GM23248 (cell line): ENCODE measurements at regions not wholly inside any gene's neighbourhood (a gene's known extent, or its start where the extent isn't known, plus 50 kb on each side); places are given as distances from the start of the nearest gene placed in this dataset.

Source experiments
- EZH2 ChIP-seq: fragments of 200-600 bp; sonication (generic); IDR thresholded peaks from 2 replicates; pipeline ENCODE4 v1.6.1; 2018; ENCODE audit warnings: antibody characterized with exemption, mild to moderate bottlenecking; ENCODE audit not compliant: insufficient read depth, poor library complexity, severe bottlenecking
- EZH2phosphoT487 ChIP-seq: fragments of 200-600 bp; sonication (generic); IDR thresholded peaks from 2 replicates; pipeline ENCODE4 v1.6.1; 2018; ENCODE audit warnings: antibody characterized with exemption, moderate library complexity, mild to moderate bottlenecking, low read depth; ENCODE audit not compliant: insufficient read depth

DNA sequence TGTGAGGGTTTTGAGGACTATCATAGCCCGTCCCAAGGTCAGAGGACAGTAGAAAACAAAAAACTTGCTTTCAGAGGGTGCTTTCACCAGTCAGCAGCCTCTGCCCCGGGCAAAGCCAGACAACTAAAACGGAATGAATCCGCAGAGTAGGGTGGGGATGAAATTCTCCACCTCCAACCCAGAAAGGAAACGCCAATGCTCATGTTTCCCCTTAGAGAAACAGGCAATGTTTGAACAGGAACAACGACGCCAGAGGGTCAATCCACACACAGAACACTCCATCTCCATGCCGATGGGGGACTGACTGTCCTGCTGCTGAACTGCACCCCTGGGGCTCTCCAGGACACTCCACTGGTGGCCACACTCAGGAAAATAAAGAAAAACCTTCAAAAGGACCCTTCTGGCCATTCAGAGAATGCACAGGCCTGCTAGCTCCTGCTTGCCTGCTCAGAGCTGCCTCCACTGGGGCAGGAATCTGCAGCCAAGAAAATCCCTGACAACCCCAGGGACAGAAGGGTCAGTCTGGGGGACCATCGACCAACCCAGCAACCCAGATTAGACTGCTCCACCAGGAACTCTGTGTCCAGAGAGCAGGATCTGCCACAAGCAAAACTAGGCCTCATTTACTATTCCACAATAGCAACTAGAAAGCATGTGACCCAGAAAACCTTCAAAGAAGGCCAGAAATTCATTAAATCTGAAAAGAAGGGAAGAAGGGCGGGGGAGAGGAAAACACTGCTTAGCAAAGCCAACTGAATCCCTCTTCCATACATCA lies 116.0 kb downstream of the TOMM20 start:
- no peak for TF ChIP-seq EZH2
- no peak for TF ChIP-seq EZH2phosphoT487
